Endothelial cell of umbilical vein (primary cell): ENCODE measurements at regions not wholly inside any gene's neighbourhood (a gene's known extent, or its start where the extent isn't known, plus 50 kb on each side); places are given as distances from the start of the nearest gene placed in this dataset.

Source experiments
- BruUV-seq: library from RNA; stranded (reverse); fragments of 400-500 nt; replicated peaks from 2 replicates; lab custom pipeline; 2021; lab: Mats Ljungman, UMichigan
- CTCF ChIA-PET: fragments of 300-600, 350-600 bp; sonication (Branson Sonifier 250); formaldehyde crosslinking; loops from one replicate; lab custom pipeline; 2021; ENCODE audit warnings: antibody characterized with exemption, inconsistent platforms; lab: Charles Lee
- POLR2A ChIA-PET: fragments of 300-600, 350-600 bp; sonication (Branson Sonifier 250); formaldehyde crosslinking; loops from one replicate; lab custom pipeline; 2021; ENCODE audit warnings: antibody characterized with exemption, inconsistent platforms; lab: Charles Lee
- DNase-seq: peaks from one replicate; pipeline ENCODE4 v3.0.0-alpha.2; 2011; ENCODE audit warnings: low read depth, low spot score
- FAIRE-seq: peaks from 2 replicates; lab custom pipeline; 2011; peaks lifted over from hg19 to GRCh38; lab: Jason Lieb, UNC
- H2AFZ ChIP-seq: 2 replicates; pipeline ENCODE4 v1.6.0; 2012; ENCODE audit warnings: low read depth, low read length, control low read depth, inconsistent platforms
- H3K27ac ChIP-seq: 2 replicates; pipeline ENCODE4 v1.5.1; 2011; ENCODE audit warnings: low read depth, mild to moderate bottlenecking, control low read depth, low read length, moderate library complexity; ENCODE audit not compliant: insufficient read depth
- H3K27me3 ChIP-seq, 2 experiments: 2 replicates each; pipeline versions ENCODE4 v1.6.0 to v1.6.1; 2011; ENCODE audit warnings: low read length in 2 of 2, mixed read lengths in 1 of 2; ENCODE audit not compliant: control insufficient read depth in 2 of 2, insufficient read depth in 2 of 2
- H3K36me3 ChIP-seq, 2 experiments: 2 replicates in 1 of 2; 3 replicates in 1 of 2; pipeline ENCODE4 v1.5.1; 2011; ENCODE audit warnings: low read length in 2 of 2, mild to moderate bottlenecking in 1 of 2, moderate library complexity in 1 of 2; ENCODE audit not compliant: control insufficient read depth in 2 of 2, insufficient read depth in 2 of 2; ENCODE audit errors: extremely low read depth in 1 of 2
- H3K4me1 ChIP-seq: 3 replicates; pipeline ENCODE4 v1.5.1; 2011; ENCODE audit warnings: mild to moderate bottlenecking, low read length; ENCODE audit not compliant: control insufficient read depth, insufficient read depth; ENCODE audit errors: extremely low read depth
- H3K4me2 ChIP-seq: 2 replicates; pipeline ENCODE4 v1.6.1; 2011; ENCODE audit warnings: low read length, control low read depth, mixed read lengths; ENCODE audit not compliant: insufficient read depth
- H3K4me3 ChIP-seq, 3 experiments: fragments of 200-600 bp in 1 of 3; sonication (generic), shearing (Covaris generic) in 1 of 3; replicated peaks in 1 of 3; 2 replicates each; pipeline ENCODE4 v1.5.1; 2011 to 2016; ENCODE audit warnings: control low read depth in 3 of 3, low read length in 3 of 3, mild to moderate bottlenecking in 2 of 3, inconsistent platforms in 1 of 3, low read depth in 1 of 3, moderate library complexity in 1 of 3; ENCODE audit not compliant: insufficient read depth in 1 of 3
- H3K79me2 ChIP-seq: 2 replicates; pipeline ENCODE4 v1.6.0; 2012; ENCODE audit warnings: low read length, inconsistent platforms; ENCODE audit not compliant: control insufficient read depth, insufficient read depth
- H3K9ac ChIP-seq: replicated peaks from 2 replicates; pipeline ENCODE3; 2011; ENCODE audit warnings: low read length, control low read depth; ENCODE audit not compliant: insufficient read depth; ENCODE audit errors: extremely low read depth
- H3K9me1 ChIP-seq: replicated peaks from 3 replicates; pipeline ENCODE4 v1.6.0; 2011; ENCODE audit warnings: mild to moderate bottlenecking, low read length; ENCODE audit not compliant: control insufficient read depth, insufficient read depth; ENCODE audit errors: extremely low read depth
- H3K9me3 ChIP-seq: replicated peaks from 2 replicates; pipeline ENCODE4 v1.5.1; 2012; ENCODE audit warnings: low read length, inconsistent platforms; ENCODE audit not compliant: control insufficient read depth, insufficient read depth
- H4K20me1 ChIP-seq: replicated peaks from 2 replicates; pipeline ENCODE3; 2011; ENCODE audit warnings: mild to moderate bottlenecking, low read length; ENCODE audit not compliant: control insufficient read depth, insufficient read depth; ENCODE audit errors: extremely low read depth
- EZH2 ChIP-seq: IDR thresholded peaks from 2 replicates; pipeline ENCODE4 v1.6.1; 2012; ENCODE audit warnings: borderline replicate concordance, low read depth, mild to moderate bottlenecking, moderate library complexity, low read length, inconsistent platforms; ENCODE audit not compliant: severe bottlenecking
- FOS ChIP-seq: IDR thresholded peaks from 2 replicates; pipeline ENCODE4 v1.6.1; 2011; ENCODE audit warnings: mild to moderate bottlenecking, low read length, moderate library complexity, borderline replicate concordance; ENCODE audit not compliant: insufficient read depth
- GATA2 ChIP-seq: IDR thresholded peaks from 2 replicates; pipeline ENCODE4 v1.7.0; 2011; ENCODE audit warnings: low read depth, mild to moderate bottlenecking, moderate library complexity, mixed read lengths, low read length; ENCODE audit not compliant: insufficient read length, insufficient read depth
- JUN ChIP-seq: IDR thresholded peaks from 2 replicates; pipeline ENCODE4 v1.6.1; 2011; ENCODE audit warnings: borderline replicate concordance, low read depth; ENCODE audit not compliant: insufficient read length, insufficient read depth
- MYC ChIP-seq: IDR thresholded peaks from one replicate; pipeline ENCODE4 v1.6.1; 2011; ENCODE audit warnings: mild to moderate bottlenecking, low read depth, low read length
- POLR2A ChIP-seq: IDR thresholded peaks from 2 replicates; pipeline ENCODE4 v1.6.1; 2012; ENCODE audit warnings: low read depth, mild to moderate bottlenecking, control low read depth, low read length
- POLR2AphosphoS5 ChIP-seq: IDR thresholded peaks from 2 replicates; pipeline ENCODE4 v1.6.1; 2012; ENCODE audit warnings: low read depth, mild to moderate bottlenecking, control low read depth, low read length, moderate library complexity; ENCODE audit not compliant: insufficient read depth
- dilution Hi-C: fragments of 300-500 bp; cut with MboI; formaldehyde crosslinking; loops from one replicate; pipeline ENCODE4 v1.15.0; 2019; ENCODE audit warnings: low sequenced_read_pairs; ENCODE audit not compliant: extremely low pct_ligation_motif_present
- intact Hi-C: fragments of 100-400 bp; cut with micrococcal nuclease; formaldehyde crosslinking; loops from one replicate; pipeline ENCODE4 v1.10.0; 2022
- TF ChIP-seq, protein P1 (sequence below): IDR thresholded peaks from 2 replicates; pipeline ENCODE4 v1.6.1; 2011; ENCODE audit not compliant: insufficient read depth, insufficient read length
- TF ChIP-seq, protein P2 (sequence below), 2 donors: IDR thresholded peaks; 1 replicate in 1 of 2; 2 replicates in 1 of 2; pipeline ENCODE4 v1.5.1; 2011; ENCODE audit warnings: low read length in 2 of 2, mild to moderate bottlenecking in 2 of 2, moderate library complexity in 2 of 2, control low read depth in 1 of 2, inconsistent platforms in 1 of 2, low read depth in 1 of 2; ENCODE audit not compliant: insufficient read depth in 1 of 2; ENCODE audit errors: extremely low read depth in 1 of 2

DNA sequence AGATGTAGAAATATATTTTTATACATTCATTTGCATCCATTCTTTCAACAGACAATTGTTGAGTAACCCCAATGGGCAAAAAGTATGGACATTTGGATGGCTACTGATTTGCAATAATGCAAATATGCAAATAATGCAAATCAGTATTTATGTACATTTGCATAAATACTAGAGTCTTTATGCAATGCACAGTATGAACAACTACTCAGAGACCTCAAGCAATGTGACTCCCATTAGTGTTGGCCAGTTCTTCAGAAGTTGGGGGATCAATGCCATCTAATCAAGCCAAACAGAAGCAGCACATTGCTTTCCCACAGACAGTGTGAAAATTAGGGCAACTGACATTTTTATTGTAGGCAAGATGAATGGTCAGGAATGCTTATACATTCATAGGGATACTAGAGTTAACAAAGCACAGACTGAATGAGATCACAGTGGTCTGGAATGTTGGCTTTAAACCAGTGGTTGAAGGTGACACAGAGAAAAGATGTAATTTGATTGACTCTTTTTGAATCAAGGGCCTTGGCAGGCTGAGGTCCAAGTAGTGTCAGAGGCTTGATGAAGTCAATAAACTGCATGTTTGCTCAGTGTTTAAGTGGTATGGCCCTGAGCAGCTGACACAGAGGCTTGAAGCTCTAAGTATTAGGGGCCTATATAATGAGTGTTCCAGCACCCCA lies 256.6 kb downstream of the CTH start:
- H3K9me3 ChIP-seq, result no peaks in the 10 kb centered on the region
- H2AFZ ChIP-seq, result no peak overlapping the region
- no peak overlapping the region for H3K4me2 ChIP-seq
- no peaks in the 10 kb centered on the region for H3K27me3 ChIP-seq
- dilution Hi-C loops (no loop called here), intact Hi-C loops (no loop called here)
- H3K4me3 ChIP-seq, result no peak overlapping the region
- ChIA-PET CTCF (interaction anchor here (0.6 kb wide), 1 partner anchor 1190 kb away, joined by 3 read pairs; no protein-coding TSS in a partner anchor), POLR2A (no interaction called here)
- no peak overlapping the region for H3K9ac ChIP-seq
- FAIRE-seq (no peak), DNase-seq (no peak)
- H3K36me3 ChIP-seq, result no peaks in the 10 kb centered on the region
- H3K9me1 ChIP-seq, result no peaks in the 10 kb centered on the region
- H3K4me1 ChIP-seq, result no peaks in the 10 kb centered on the region
- TF ChIP-seq, protein P1, sequence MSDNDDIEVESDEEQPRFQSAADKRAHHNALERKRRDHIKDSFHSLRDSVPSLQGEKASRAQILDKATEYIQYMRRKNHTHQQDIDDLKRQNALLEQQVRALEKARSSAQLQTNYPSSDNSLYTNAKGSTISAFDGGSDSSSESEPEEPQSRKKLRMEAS, result no peak
- TF ChIP-seq POLR2A (no peak), EZH2 (no peak), POLR2AphosphoS5 (no peak), JUN (no peak), MYC (no peak), GATA2 (no peak), FOS (no peak)
- TF ChIP-seq, protein P2, sequence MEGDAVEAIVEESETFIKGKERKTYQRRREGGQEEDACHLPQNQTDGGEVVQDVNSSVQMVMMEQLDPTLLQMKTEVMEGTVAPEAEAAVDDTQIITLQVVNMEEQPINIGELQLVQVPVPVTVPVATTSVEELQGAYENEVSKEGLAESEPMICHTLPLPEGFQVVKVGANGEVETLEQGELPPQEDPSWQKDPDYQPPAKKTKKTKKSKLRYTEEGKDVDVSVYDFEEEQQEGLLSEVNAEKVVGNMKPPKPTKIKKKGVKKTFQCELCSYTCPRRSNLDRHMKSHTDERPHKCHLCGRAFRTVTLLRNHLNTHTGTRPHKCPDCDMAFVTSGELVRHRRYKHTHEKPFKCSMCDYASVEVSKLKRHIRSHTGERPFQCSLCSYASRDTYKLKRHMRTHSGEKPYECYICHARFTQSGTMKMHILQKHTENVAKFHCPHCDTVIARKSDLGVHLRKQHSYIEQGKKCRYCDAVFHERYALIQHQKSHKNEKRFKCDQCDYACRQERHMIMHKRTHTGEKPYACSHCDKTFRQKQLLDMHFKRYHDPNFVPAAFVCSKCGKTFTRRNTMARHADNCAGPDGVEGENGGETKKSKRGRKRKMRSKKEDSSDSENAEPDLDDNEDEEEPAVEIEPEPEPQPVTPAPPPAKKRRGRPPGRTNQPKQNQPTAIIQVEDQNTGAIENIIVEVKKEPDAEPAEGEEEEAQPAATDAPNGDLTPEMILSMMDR (IDR thresholded peaks at IDR 0.05; ENCODE audit: extremely low read depth in 1 of 2, insufficient read depth in 1 of 2, low read depth in 1 of 2, low read length in 2 of 2), result no peak
- no peak overlapping the region for H3K27ac ChIP-seq
- H4K20me1 ChIP-seq, result no peaks in the 10 kb centered on the region
- no TSS peak for BruUV-seq
- no peaks in the 10 kb centered on the region for H3K79me2 ChIP-seq
